Fibroblast of skin of scalp (primary cell): ENCODE measurements at regions not wholly inside any gene's neighbourhood (a gene's known extent, or its start where the extent isn't known, plus 50 kb on each side); places are given as distances from the start of the nearest gene placed in this dataset.

ENCODE experiments used
- DNase-seq: peaks from one replicate; pipeline ENCODE4 v3.0.0-alpha.2; 2013

DNA sequence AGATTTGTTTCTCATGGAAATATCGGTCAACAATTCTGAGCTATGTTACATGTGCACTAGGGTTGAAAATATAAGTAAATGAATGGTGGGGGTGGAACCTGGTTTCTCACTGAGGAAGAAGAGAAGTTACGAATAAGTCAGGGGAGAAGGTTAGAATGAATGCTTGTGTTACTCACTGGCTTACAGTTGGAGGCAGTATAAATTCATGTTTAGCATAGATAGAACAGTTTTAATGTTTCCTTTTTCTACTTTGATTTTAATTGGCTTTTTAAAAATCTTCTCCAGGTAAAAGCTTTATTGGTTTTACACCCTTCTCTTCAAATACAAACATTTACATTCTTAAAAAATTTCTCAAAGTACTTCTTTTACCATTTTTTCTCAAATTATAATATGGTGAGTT is 1113.7 kb downstream of the CDH11 start:
- no peak for DNase-seq

DNA sequence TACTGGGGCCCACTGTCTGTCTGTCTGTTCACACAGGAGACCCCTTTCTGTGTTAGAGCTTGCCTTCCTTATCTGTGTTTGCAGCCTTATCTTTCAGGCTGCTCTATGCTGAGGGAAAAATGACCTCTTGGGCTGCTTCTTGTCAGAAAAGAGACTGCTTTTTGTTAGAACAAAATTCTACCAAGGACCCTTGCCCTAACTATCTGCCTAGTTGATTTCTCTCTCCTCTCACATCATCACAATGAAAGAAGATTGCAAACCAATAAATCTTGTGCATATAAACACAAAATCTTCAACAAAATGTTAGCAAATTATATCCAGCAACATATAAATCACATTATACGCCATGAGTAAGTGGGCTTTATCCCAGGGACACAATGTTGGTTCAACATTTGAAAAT is 1117.7 kb downstream of the CDH11 start:
- DNase-seq, result no peak

DNA sequence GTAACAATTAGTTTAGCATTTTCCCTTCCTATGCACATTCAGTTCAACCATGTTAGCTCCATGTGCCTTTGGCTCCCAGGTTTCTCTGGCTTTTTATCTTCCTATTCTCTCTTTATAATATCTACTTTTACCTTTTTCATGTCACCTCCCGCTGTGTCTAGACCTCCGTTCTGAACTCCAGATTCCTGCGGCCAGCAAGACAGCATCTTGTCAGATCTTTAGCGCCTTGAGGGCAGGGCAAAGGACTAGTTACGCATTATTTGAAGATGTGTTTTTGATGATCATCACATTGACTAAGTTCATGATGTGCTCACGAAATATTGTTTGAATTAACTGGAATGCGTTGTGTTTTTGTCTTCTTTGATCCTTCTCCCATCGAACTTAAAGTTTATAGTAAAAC is 1126.8 kb downstream of the CDH11 start:
- DNase-seq, result no peak

DNA sequence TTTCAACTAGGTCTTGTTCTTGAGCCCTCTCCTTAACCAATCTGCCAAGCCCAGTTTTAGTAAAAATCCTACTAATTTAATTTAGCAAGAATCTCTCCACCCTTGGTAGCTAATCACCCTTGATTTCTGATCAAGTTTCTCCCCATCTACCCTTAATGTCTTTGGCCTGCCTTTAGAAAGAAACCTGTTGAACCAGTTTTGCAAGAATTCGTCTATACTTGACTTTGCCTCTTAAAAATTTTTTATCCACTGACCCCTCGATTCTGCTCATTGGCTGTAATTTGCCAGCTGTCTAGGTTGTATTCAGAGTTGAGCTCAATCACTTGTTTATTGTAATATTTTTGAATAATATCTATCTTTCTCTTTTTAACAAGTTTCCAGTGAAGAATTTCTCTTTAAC is 1138.5 kb downstream of the CDH11 start:
- DNase-seq, result no peak

DNA sequence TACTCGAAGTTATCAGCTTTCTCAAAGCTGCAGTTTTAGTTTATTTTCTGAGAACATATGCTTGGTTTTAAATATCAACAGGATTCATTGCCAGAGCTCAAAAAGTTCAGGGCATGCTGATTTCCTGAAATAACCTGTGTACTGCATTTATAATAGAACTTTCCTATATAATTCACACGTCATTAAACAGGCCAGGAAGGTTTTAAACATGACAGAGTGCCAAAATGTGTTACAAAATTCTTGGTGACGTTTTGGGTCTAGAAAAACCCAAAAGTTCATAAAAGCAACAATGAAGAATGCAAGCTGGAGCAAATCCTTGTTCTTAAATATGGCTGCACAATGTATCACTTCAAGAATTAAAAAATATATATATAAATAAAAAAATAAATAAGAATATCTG is 1139.1 kb downstream of the CDH11 start:
- no peak for DNase-seq

DNA sequence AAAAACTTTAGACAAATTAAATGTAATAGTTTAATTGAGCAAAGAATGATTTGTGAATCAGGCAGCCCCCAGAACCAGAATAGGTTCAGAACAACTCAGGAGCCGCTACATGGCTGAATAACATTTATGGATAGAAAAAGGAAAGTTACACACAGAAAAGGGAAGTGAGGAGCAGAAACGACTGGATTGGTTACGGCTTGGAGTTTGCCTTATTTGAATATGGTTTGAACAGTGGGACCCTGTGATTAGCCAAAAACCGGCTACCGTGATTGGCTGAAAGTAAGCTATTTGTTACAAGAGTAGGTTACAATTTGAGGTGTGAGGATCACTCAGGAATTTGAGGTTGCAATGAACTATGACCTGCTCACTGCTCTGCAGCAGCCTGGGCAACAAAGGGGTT is 1139.8 kb downstream of the CDH11 start:
- no peak for DNase-seq

DNA sequence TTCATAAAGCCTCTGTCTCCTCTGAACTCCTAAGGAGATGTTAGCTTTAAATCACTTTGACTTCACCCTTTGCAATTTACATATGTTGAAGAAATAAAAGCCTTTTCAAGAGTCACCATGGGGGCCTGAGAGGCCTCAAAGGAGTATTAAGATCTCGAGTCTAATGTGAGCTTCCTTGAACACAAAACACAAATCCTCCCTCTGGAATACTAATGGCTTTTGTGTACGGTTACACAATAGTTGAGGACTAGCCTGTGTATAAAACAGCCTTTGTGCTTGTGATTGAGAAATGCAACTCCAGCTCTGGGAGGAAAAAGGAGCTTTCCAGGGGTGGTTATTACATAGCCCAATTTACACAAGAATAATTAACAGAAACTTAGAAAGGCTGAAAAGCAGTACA is 1140.2 kb downstream of the CDH11 start:
- DNase-seq, result no peak

DNA sequence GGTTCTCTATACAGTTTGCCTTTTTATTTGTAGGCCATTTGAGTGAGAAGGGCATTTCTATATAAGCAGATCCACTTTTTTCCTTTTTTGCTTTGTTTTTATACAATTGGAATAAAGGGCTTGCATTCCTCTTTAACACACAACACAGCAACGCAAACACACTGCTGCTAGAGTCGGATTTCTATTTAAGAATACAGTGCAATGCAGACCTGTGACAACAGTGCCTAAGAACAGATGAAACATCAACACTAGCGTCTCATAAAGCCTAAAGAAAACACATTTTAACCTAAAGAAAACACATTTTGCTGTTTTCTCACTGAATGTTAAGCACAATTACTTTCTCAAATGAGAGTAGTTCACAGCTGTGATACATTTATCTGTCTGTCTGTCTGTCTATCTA is 1141.1 kb downstream of the CDH11 start:
- no peak for DNase-seq

DNA sequence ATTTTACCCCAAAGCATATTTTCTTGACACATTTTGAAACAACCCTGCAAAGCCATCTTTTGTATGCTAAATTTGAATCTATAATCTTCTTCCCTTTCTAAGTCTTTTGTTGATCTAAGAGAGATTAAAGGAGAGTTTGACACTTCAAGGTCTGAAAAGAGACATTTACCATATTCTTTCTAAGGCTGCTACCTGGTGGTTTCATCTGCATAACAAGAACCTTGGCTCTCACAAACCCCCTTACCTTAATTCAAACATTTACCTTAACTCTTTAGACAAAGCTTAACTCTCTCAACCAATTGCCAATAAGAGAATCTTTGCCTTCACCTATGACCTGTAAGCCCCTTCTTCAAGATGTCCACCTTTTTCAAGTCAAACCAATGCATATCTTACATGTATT is 1143.6 kb downstream of the CDH11 start:
- DNase-seq, result no peak

DNA sequence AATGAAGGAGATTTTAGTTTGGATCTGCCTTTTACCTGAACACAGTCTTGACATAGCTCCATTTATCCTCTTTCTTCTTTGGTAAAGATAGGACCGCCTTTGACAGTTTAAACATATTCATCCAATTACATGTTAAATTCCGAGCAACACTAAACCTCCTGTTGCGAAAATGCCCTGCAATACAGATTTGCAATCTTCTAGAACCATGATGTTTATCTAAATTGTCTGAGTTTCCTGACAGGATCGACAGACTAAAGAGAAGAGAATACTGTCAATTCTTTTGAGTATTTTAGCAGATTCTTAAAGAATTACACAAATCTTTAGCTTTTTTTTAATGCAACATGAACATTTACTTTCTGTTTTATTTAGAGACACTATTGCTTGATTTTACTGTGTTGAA is 1145.5 kb downstream of the CDH11 start:
- DNase-seq, result no peak

DNA sequence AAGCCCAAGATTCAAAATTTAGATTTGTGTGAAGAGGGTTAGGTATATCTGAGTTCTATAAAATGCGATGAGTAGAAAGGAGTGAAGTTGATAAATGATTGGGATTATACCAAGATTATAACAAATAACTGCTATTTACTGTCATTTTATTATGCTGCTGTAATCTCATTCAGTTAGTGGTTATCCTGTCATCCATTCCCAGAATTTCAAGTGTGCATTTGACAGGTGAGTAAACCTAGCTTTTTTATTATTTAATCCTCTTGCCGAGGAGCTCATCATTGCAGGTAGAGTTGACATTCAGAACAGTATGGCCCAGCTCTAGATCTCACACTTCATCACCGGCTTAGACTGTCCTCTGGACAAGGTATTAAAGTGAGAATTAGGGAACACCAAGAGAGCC is 1146.2 kb downstream of the CDH11 start:
- no peak for DNase-seq

DNA sequence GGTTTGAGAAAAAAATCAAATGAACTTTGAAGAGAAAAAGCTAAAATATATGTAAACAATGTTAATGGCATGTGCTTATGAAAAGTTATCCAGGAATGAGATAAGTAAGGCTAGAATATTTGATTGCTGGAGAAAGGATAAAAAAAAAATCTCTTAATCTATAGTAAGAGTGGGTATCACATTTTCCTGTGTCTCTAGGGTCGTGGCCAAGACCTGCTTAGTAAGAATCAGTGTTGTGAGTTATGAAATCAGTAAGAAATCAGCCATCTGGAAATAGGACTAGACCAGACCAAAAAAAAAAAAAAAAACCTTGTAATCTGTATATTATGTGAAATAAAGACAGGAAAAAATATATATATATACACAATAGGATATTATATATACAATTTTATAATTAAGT is 1153.9 kb downstream of the CDH11 start:
- no peak for DNase-seq

DNA sequence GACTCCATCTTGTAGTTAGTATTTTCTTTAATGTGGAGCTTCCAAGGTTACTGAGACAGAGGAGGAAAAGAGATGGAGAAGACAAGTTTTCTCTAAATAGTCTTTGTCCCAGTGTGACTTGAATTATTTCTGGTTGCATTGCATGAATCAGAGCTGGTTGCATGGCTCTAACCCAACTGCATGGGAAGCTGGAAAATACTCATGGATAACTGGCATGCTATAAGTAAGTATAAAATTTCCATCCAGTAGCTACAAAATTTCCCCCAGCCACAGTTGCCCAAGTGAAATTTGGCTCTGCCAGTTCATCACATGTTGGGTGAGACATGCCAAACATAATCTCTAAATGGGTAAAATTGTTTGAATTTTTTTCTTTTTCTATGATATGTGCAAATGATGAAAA is 1161.5 kb downstream of the CDH11 start:
- no peak for DNase-seq

DNA sequence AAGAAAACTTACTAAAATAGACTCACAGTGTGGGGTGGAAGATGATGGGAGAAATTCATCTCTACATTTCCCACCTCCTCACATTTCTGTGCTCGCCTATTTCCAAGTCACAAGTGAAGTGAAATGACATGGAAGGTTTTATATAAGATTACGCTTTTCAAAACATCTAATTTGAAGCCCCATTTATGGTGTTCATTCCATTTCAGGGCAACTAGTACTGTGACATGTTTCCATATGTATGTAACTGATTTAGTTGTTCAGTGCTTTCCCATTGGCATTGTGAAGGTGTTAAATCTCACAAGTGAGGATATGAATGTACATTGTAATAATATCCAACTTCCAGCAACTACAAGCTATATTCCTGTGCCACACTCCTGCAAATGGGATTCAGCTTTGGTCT is 1174.8 kb downstream of the CDH11 start:
- DNase-seq, result no peak

DNA sequence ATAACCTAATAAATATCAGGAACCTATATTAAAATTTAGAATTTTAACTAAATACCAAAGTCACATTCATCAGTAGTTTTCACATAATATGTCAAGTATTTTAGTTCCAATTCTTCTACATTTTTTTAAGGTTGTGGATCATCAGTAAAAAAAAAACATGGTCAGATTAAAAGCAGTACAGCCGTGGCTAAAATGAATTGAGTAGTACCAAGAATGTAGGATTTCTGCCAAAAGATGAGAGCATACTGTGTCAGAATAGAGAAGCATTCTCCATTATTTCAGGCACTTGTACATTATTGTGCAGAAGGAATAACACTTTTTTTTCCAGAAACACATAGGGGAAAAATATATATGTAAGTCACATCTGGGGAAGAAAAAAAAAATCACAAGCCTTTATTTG is 1176.1 kb downstream of the CDH11 start:
- peak; percentile 74 for DNase-seq

DNA sequence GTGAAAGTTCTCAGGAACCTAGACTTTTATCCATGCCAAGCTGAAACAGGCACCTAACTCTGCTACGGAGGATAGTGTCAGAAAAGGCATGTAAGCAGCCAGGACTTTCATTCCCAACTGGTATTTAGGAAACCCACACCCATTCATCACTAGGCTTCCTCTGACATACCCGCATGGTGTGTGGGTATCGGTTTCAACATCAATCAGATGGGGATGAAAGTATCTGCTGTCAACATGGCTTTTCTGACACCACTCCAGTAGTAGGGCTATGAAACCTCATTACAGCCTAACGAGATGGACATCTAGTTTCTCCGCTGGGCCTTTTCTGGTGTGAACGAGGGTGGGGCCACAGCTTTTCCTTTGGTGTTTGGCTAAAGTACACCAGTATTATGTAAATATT is 1178.3 kb downstream of the CDH11 start:
- no peak for DNase-seq

DNA sequence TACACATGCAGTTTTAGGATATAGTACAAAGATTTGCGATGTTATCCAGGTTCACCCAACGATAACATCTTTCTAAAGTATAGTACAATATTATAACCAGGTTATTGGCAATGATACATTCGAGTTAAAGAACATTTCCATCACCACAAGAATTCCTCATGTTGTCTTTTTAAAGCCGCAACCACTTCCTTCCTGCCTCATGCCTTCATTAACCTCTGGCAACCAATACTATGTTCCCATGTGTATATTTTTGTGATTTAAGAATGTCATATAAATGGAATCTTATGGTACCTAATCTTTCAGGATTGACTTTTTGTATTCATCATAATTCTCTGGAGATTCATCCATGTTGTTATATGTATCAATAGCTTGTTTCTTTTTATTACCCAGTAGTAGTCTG is 1183.2 kb downstream of the CDH11 start:
- DNase-seq, result peak; percentile 73

DNA sequence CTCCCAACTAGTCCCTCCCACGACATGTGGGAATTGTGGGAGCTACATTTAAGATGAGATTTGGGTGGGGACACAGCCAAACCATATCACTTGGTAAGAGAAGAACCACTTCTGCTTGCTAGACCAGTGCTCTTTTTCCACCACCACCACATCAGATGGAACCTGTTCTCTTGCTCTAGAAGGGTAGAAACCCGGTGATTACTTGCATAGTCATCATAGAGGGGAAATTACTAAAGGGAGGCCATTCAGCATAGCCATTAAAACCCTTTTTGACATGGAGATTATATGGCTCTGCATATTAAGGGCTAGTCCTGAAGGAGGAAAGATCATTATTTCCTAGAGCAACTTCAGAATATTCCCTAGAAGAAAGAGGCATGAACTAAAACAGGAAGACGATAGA is 1188.0 kb downstream of the CDH11 start:
- no peak for DNase-seq

DNA sequence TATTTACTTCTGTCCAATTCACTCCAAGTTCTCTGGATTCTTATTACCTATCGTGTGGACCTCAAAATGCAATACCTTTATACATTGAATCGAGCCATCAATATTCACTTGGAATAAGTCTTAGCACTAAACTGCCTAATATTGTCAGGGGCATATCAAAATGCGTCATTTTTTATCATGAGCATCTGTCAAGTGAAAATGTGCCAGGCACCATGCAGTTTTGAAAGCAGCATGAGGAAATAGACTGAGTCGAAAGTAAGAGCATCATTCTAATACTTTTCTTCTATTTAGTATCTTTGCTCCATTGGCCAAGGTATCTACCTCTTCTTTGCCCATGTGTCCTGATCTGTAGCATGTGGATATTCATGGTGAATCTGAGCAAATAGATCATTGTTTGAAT is 1193.4 kb downstream of the CDH11 start:
- DNase-seq, result no peak

DNA sequence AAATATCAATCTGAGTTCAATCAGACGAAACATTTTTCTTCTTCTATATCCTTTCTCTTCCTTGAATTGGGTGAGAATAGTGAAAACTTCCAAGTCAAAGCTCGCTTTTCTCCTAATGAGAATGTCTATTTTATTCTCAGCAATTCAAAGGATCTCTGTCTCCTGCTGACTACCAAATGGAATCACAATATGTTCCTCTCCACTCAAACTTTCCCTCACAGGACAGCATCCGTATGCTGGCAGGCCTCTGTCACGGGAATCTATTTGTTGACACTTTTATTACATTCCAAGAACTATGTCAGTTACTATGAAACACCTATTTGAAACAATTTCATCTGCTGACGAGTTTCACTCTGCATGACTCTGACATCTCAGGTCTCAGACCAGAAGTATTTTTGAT is 1196.6 kb downstream of the CDH11 start:
- no peak for DNase-seq

DNA sequence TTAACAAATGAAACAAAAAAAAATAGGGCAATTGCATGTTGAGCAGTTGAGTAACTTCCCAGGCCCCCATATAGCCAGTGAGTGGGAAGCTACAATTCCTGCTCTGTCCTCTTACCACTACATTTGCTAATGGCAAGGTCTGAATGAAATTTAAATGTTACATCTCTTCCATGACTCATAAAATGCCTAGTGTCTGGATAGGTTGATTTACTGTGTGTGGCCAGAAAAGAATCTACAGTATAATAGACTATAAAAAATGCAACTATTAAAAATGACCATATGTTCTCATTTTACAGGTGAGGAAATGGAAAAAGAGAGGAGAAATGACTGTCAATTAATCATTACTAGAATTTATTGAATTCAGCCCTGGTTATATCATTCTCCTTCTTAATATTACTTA is 1199.3 kb downstream of the CDH11 start:
- peak; percentile 60 for DNase-seq

DNA sequence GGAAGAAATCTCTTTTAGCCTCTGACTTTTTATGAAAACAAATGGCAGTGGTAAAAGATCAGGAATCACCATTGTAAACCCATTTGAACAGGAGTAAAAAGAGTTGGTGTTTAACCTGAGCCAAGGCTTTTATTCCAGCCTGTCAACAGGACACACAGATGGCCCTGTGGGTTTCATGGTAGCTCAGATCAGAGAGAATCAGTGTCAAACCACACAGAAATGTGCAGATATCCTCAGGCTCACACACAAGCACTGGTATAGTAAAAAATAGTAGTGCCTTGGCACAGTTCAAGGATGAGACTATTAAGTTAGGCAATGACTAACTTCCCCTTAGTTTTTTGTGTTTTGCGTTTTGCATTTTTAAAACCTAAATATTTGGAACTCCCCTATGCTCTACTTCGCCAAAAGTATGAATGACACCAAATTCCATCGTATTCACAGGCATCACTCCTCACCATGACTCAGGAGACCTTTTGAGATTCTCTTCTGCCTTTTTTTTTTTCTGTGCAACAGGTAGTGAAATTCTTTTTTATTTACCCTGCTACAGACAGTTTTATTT is 1200.0 kb downstream of the CDH11 start:
- peak; percentile 5 for DNase-seq

DNA sequence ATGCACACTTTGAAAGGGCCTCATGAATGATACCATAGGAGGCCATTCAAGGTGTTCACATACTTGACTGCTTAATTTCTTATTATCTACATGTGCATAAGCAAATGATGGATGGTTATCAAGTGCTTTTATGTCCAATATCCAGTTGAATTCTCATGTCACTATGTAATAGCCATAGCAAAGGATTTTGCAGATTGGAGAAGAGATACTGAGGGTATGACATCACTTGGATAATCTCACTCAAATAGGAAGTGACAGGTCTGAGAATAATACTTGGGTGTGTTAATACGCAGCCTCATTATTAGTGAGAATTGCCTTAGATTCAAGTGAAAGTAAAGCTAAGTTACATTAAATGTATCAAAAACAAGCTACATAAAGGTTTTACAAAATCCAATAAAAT is 1208.6 kb downstream of the CDH11 start:
- DNase-seq, result no peak

DNA sequence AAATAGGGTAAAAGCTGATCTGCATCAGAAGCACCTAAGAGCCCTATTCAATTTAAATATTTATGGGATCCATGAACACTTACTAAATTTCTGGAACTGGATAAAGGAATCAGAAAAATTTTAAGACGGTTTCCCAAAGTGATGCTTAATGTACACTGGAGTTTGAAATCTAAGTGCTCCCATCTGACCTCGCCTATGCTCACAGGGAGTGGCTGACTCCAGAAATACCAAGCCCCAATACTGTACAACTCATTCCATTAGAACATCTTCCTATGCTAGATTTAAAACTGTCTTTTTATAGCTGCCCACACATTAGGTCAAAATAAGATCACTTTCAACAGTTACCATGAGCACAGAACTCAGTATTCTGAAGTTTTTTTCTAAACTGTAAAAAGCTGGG is 1214.6 kb downstream of the CDH11 start:
- DNase-seq, result no peak

DNA sequence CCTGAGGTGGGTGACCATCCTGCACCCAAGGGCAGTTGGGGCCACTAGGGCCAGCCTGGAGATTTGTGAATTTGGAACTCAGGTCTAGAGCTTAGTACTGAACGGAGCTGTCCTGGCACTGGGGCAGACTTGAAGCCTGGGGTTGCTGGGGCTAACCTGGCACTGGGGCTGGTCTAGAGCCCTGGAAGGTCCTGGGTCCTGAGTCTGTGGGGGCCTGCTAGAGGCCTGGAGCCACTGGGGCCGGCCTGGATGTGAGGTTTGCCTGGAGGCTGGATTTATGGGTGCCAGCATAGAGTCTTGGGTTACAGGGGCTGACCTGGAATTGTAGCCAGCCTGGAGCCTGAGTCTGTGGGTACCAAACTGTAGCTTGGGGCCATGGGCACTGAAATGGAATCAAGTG is 1216.9 kb downstream of the CDH11 start:
- no peak for DNase-seq

DNA sequence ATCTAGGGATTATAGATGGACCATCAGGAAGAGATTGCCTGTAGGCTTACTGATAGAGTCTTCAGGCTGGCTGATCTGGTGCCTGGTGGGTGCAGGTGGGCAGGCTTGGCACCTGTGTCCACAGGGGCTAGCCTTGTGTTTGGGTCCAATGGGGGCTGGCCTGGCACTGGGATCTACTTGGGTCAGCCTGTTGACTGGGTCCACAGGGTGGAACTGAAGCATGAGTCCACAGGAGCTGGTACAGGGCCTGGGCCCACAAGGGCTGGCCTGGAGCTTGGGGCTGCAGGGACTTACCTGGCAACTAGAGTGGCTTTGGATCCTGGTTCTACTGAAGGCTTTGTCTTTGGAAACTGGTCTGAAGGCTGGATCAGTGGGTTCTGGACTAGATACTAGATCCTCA is 1217.7 kb downstream of the CDH11 start:
- no peak for DNase-seq
